Esophagus muscularis mucosa (tissue), 3 donors: ENCODE measurements at regions not wholly inside any gene's neighbourhood (a gene's known extent, or its start where the extent isn't known, plus 50 kb on each side); places are given as distances from the start of the nearest gene placed in this dataset.

Experiments
- CTCF ChIP-seq, 3 experiments: fragments of 200-600 bp in 2 of 3; fragments of 450-650 bp in 1 of 3; sonication (generic) in 2 of 3; IDR thresholded peaks; one replicate each; pipeline ENCODE4 v1.5.1; 2017 to 2019; ENCODE audit warnings: antibody characterized with exemption in 3 of 3, mild to moderate bottlenecking in 2 of 3, moderate library complexity in 1 of 3
- POLR2AphosphoS5 ChIP-seq, 2 donors: sonication (generic); formaldehyde crosslinking; IDR thresholded peaks; one replicate each; pipeline ENCODE4 v1.6.1; 2017; ENCODE audit warnings: antibody characterized with exemption in 2 of 2

DNA sequence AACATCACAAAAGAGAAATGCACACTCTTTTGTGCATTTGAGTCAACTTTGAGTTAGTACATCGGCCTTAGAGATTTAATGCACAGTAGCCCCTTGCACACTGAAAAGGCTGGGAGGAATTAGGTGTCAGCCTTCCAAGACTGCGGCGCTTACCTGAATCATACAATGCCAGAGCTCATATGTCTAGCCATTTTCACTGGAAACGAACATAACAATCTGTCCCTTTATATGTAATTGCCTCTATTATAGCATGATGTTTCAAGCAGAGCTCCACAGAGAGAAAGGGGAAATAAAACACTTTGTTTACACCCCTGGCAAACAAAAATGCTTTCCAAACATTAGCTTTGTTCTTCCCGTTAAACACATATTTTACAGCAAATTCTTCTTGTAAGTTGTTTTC, 315.7 kb upstream of the SLCO3A1 start:
- TF ChIP-seq POLR2AphosphoS5 (IDR thresholded peaks at IDR 0.05), result no peak
- no peak for TF ChIP-seq CTCF (IDR thresholded peaks at IDR 0.05)
